ENCODE measurements at regions not wholly inside any gene's neighbourhood (a gene's known extent, or its start where the extent isn't known, plus 50 kb on each side); places are given as distances from the start of the nearest gene placed in this dataset.

- Histone ChIP-seq H2BK120ac (ENCODE audit: low read depth, low read length) (no peak overlapping the region), H4K5ac (ENCODE audit: low read depth, low read length) (no peak overlapping the region), H3K27me3 (ENCODE audit: control insufficient read depth, insufficient read depth, low read length) (no peaks in the 10 kb centered on the region), H2AK5ac (ENCODE audit: low read depth, low read length) (no peak overlapping the region), H2AFZ (replicated peaks; ENCODE audit: low read length, poor library complexity) (no peak overlapping the region), H3K9ac (ENCODE audit: low read depth, low read length) (no peak overlapping the region), H3K4me2 (ENCODE audit: low read depth, low read length) (no peak overlapping the region), H4K8ac (ENCODE audit: low read depth in 2 of 2, low read length in 2 of 2) (no peak overlapping the region), H2BK20ac (ENCODE audit: low read depth, low read length) (no peak overlapping the region), H2BK5ac (ENCODE audit: low read depth, low read length, poor library complexity, severe bottlenecking) (no peak overlapping the region), H3K27ac (ENCODE audit: insufficient read depth, low read length) (no peak overlapping the region), H3K9me1 (ENCODE audit: insufficient read depth, low read length) (no peaks in the 10 kb centered on the region), H3K56ac (ENCODE audit: extremely low read depth, insufficient read depth, low read length) (no peak overlapping the region), H3K79me1 (ENCODE audit: low read depth in 1 of 2, low read length in 2 of 2) (no peaks in the 10 kb centered on the region), H2AK9ac (replicated peaks; ENCODE audit: low read depth, low read length, poor library complexity) (no peak overlapping the region), H3K18ac (ENCODE audit: low read depth, low read length) (no peak overlapping the region), H3K4me1 (ENCODE audit: control insufficient read depth, insufficient read depth, low read length) (no peaks in the 10 kb centered on the region), H3K36me3 (ENCODE audit: control insufficient read depth, insufficient read depth, low read length) (no peaks in the 10 kb centered on the region), H4K91ac (ENCODE audit: insufficient read depth, low read depth, low read length) (no peak overlapping the region), H3K9me3 (ENCODE audit: control insufficient read depth, insufficient read depth, low read length) (peaks cover 4% of the 10 kb centered on the region; the same call in 1 of the 2 replicates), H3K4me3 (ENCODE audit: insufficient read depth, low read depth, low read length) (no peak overlapping the region), H3K23ac (ENCODE audit: low read depth, low read length) (no peak overlapping the region), H4K20me1 (ENCODE audit: insufficient read depth, low read length) (no peaks in the 10 kb centered on the region), H3K14ac (replicated peaks; ENCODE audit: low read depth, low read length) (no peak overlapping the region), H2BK15ac (ENCODE audit: low read depth, low read length) (no peak overlapping the region), H3K4ac (ENCODE audit: low read depth, low read length) (no peak overlapping the region)
- no TSS peak for BruUV-seq (replicated peaks)
- ATAC-seq (ENCODE audit: low read depth): no peak
- no CpG with 5 or more reads among the region's 1 CpG for WGBS, 2 experiments (ENCODE audit: extremely low coverage in 2 of 2, insufficient read length in 1 of 2)
- intact Hi-C loops (cut with micrococcal nuclease) (no loop called here), dilution Hi-C loops (cut with HindIII; ENCODE audit: low sequenced_read_pairs, unreplicated experiment) (no loop called here), in situ Hi-C loops (cut with MboI; ENCODE audit: low sequenced_read_pairs) (no loop called here)
- ChIA-PET CTCF (no interaction called here), POLR2A (ENCODE audit: unreplicated experiment) (no interaction called here)
- TF ChIP-seq MAFK (IDR thresholded peaks at IDR 0.05; ENCODE audit: low read depth, low read length) (no peak), RCOR1 (IDR thresholded peaks at IDR 0.05; ENCODE audit: insufficient replicate concordance, low read length) (no peak), RAD21 (IDR thresholded peaks at IDR 0.05; ENCODE audit: low read length) (no peak), POLR2A (IDR thresholded peaks at IDR 0.05; ENCODE audit: low read depth, low read length) (no peak)
- no peak for DNase-seq
These were observed 61.9 kb upstream of the NRSN1 start for GRCh38 chr6:24064106-24064505.
